Skeletal muscle tissue (tissue), 3 donors: ENCODE measurements at regions not wholly inside any gene's neighbourhood (a gene's known extent, or its start where the extent isn't known, plus 50 kb on each side); places are given as distances from the start of the nearest gene placed in this dataset.

Experiments used
- H3K27ac ChIP-seq: one replicate; pipeline ENCODE4 v1.7.0; 2013; ENCODE audit warnings: mild to moderate bottlenecking, low read depth, low read length, inconsistent platforms
- H3K27me3 ChIP-seq, 3 donors: one replicate each; pipeline ENCODE4 v1.7.0; 2013; ENCODE audit warnings: low read length in 3 of 3; ENCODE audit not compliant: control insufficient read depth in 3 of 3, insufficient read depth in 3 of 3
- H3K36me3 ChIP-seq, 3 donors: one replicate each; pipeline ENCODE4 v1.7.0; 2013; ENCODE audit warnings: low read length in 3 of 3; ENCODE audit not compliant: control insufficient read depth in 3 of 3, insufficient read depth in 3 of 3
- H3K4me1 ChIP-seq, 3 donors: one replicate each; pipeline ENCODE4 v1.7.0; 2013; ENCODE audit warnings: low read length in 3 of 3, mild to moderate bottlenecking in 3 of 3; ENCODE audit not compliant: control insufficient read depth in 3 of 3, insufficient read depth in 3 of 3
- H3K4me3 ChIP-seq, 3 donors: one replicate each; pipeline ENCODE4 v1.7.0; 2013; ENCODE audit warnings: low read length in 3 of 3
- H3K9ac ChIP-seq, 3 donors: one replicate each; pipeline ENCODE4 v1.7.0; 2013; ENCODE audit warnings: low read length in 3 of 3, mild to moderate bottlenecking in 3 of 3, moderate library complexity in 2 of 3, low read depth in 1 of 3
- H3K9me3 ChIP-seq, 3 donors: one replicate each; pipeline ENCODE4 v1.7.0; 2013; ENCODE audit warnings: low read length in 3 of 3; ENCODE audit not compliant: control insufficient read depth in 3 of 3
- donor health status: Osteomylitis.

GRCh38 chr20:60941379-60941778 lies 310.7 kb upstream of the CDH4 start:
- H3K27ac ChIP-seq = no peak overlapping the region
- H3K27me3 ChIP-seq = peaks cover 0 to 2% (median 0%) of the 10 kb centered on the region in 3 donors
- H3K4me3 ChIP-seq = no peak overlapping the region
- H3K4me1 ChIP-seq = no peaks in the 10 kb centered on the region
- no peak overlapping the region for H3K9ac ChIP-seq
- no peaks in the 10 kb centered on the region for H3K36me3 ChIP-seq
- no peaks in the 10 kb centered on the region for H3K9me3 ChIP-seq

- H3K9me3 ChIP-seq = no peaks in the 10 kb centered on the region
- peaks cover 0 to 10% (median 0%) of the 10 kb centered on the region in 3 donors for H3K27me3 ChIP-seq
These were observed 304.2 kb upstream of the CDH4 start for GRCh38 chr20:60947819-60948218.

GRCh38 chr20:60948224-60948623 lies 303.8 kb upstream of the CDH4 start:
- no peaks in the 10 kb centered on the region for H3K9me3 ChIP-seq
- H3K27me3 ChIP-seq = peaks cover 0 to 10% (median 0%) of the 10 kb centered on the region in 3 donors
- H3K4me1 ChIP-seq = no peaks in the 10 kb centered on the region

More at GRCh38 chr20:60947819-60948218, 304.2 kb upstream of the CDH4 start:
- Histone ChIP-seq H3K36me3 (no peaks in the 10 kb centered on the region), H3K9ac (no peak overlapping the region), H3K27ac (no peak overlapping the region), H3K4me3 (no peak overlapping the region), H3K4me1 (no peaks in the 10 kb centered on the region)

GRCh38 chr20:60950561-60950960 lies 301.5 kb upstream of the CDH4 start:
- Histone ChIP-seq H3K9me3 (no peaks in the 10 kb centered on the region), H3K36me3 (no peaks in the 10 kb centered on the region), H3K4me1 (no peaks in the 10 kb centered on the region), H3K4me3 (no peak overlapping the region), H3K27me3 (peaks cover 0 to 8% (median 0%) of the 10 kb centered on the region in 3 donors), H3K9ac (no peak overlapping the region), H3K27ac (no peak overlapping the region)

More at GRCh38 chr20:60948224-60948623, 303.8 kb upstream of the CDH4 start:
- no peaks in the 10 kb centered on the region for H3K36me3 ChIP-seq
- H3K9ac ChIP-seq = no peak overlapping the region
- H3K4me3 ChIP-seq = no peak overlapping the region
- no peak overlapping the region for H3K27ac ChIP-seq

GRCh38 chr20:60950974-60951373 lies 301.1 kb upstream of the CDH4 start:
- Histone ChIP-seq H3K9ac (no peak overlapping the region), H3K27ac (no peak overlapping the region), H3K27me3 (peaks cover 0 to 8% (median 0%) of the 10 kb centered on the region in 3 donors), H3K9me3 (no peaks in the 10 kb centered on the region), H3K4me1 (no peaks in the 10 kb centered on the region), H3K36me3 (no peaks in the 10 kb centered on the region), H3K4me3 (no peak overlapping the region)

GRCh38 chr20:60952861-60953260 lies 299.2 kb upstream of the CDH4 start:
- H3K4me1 ChIP-seq = no peaks in the 10 kb centered on the region
- H3K27ac ChIP-seq = no peak overlapping the region
- peaks cover 0 to 4% (median 0%) of the 10 kb centered on the region in 3 donors for H3K27me3 ChIP-seq
- H3K4me3 ChIP-seq = no peak overlapping the region
- H3K36me3 ChIP-seq = no peaks in the 10 kb centered on the region
- H3K9ac ChIP-seq = no peak overlapping the region
- no peaks in the 10 kb centered on the region for H3K9me3 ChIP-seq

GRCh38 chr20:60953321-60953720 lies 298.7 kb upstream of the CDH4 start:
- H3K27ac ChIP-seq = no peak overlapping the region
- H3K4me3 ChIP-seq = no peak overlapping the region
- peaks cover 0 to 3% (median 0%) of the 10 kb centered on the region in 3 donors for H3K27me3 ChIP-seq
- H3K9me3 ChIP-seq = no peaks in the 10 kb centered on the region
- H3K4me1 ChIP-seq = no peaks in the 10 kb centered on the region
- no peaks in the 10 kb centered on the region for H3K36me3 ChIP-seq
- H3K9ac ChIP-seq = no peak overlapping the region

GRCh38 chr20:60955706-60956105 lies 296.4 kb upstream of the CDH4 start:
- H3K9me3 ChIP-seq = no peaks in the 10 kb centered on the region
- no peak overlapping the region for H3K4me3 ChIP-seq
- H3K9ac ChIP-seq = no peak overlapping the region
- H3K27me3 ChIP-seq = peaks cover 0 to 7% (median 4%) of the 10 kb centered on the region in 3 donors
- no peaks in the 10 kb centered on the region for H3K4me1 ChIP-seq
- no peaks in the 10 kb centered on the region for H3K36me3 ChIP-seq
- H3K27ac ChIP-seq = no peak overlapping the region

GRCh38 chr20:60956194-60956593 lies 295.9 kb upstream of the CDH4 start:
- H3K4me1 ChIP-seq = no peaks in the 10 kb centered on the region
- no peaks in the 10 kb centered on the region for H3K36me3 ChIP-seq
- no peak overlapping the region for H3K4me3 ChIP-seq
- H3K9ac ChIP-seq = no peak overlapping the region
- H3K9me3 ChIP-seq = no peaks in the 10 kb centered on the region
- H3K27ac ChIP-seq = no peak overlapping the region
- peaks cover 0 to 7% (median 4%) of the 10 kb centered on the region in 3 donors for H3K27me3 ChIP-seq

GRCh38 chr20:60957621-60958020 lies 294.4 kb upstream of the CDH4 start:
- no peaks in the 10 kb centered on the region for H3K9me3 ChIP-seq
- peaks cover 0 to 7% (median 4%) of the 10 kb centered on the region in 3 donors for H3K27me3 ChIP-seq
- H3K9ac ChIP-seq = no peak overlapping the region
- no peaks in the 10 kb centered on the region for H3K36me3 ChIP-seq
- H3K27ac ChIP-seq = no peak overlapping the region
- H3K4me3 ChIP-seq = no peak overlapping the region
- no peaks in the 10 kb centered on the region for H3K4me1 ChIP-seq
